ENCODE measurements at regions not wholly inside any gene's neighbourhood (a gene's known extent, or its start where the extent isn't known, plus 50 kb on each side); places are given as distances from the start of the nearest gene placed in this dataset.

DNA sequence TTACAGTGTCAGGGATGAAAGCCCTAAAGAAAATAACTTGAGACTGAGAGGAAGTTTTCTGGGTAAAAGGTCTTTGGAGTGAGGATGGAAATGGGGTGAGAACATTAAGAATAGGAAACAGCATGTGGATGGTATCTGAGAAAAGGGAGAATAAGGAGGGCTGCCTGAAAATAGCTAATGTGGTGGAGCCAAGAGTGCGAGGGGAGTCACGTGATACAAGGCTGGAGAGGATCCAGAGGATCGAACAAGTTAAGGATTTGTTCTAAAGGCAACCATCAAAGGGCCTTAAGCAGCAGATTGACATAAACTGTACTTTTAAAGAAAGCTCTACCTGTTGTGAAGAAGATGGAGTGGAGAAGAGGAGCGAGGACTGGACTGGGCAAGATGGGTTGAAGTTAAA is 347.4 kb upstream of the AGA start:
- TF ChIP-seq MAFK (IDR thresholded peaks at IDR 0.05; ENCODE audit: low read depth, low read length) (no peak), POLR2A (IDR thresholded peaks at IDR 0.05; ENCODE audit: low read depth, low read length) (no peak), MXI1 (IDR thresholded peaks at IDR 0.05; ENCODE audit: borderline replicate concordance, low read depth, low read length) (no peak), CEBPB (IDR thresholded peaks at IDR 0.05; ENCODE audit: low read depth, low read length) (no peak), FOS (IDR thresholded peaks at IDR 0.05; ENCODE audit: low read depth, low read length) (no peak), BHLHE40 (IDR thresholded peaks at IDR 0.05; ENCODE audit: low read depth, low read length) (no peak), SMC3 (IDR thresholded peaks at IDR 0.05; ENCODE audit: low read depth, low read length) (no peak), RAD21 (IDR thresholded peaks at IDR 0.05; ENCODE audit: low read length) (no peak), RCOR1 (IDR thresholded peaks at IDR 0.05; ENCODE audit: insufficient replicate concordance, low read length) (no peak)
- TF ChIP-seq, protein P1, sequence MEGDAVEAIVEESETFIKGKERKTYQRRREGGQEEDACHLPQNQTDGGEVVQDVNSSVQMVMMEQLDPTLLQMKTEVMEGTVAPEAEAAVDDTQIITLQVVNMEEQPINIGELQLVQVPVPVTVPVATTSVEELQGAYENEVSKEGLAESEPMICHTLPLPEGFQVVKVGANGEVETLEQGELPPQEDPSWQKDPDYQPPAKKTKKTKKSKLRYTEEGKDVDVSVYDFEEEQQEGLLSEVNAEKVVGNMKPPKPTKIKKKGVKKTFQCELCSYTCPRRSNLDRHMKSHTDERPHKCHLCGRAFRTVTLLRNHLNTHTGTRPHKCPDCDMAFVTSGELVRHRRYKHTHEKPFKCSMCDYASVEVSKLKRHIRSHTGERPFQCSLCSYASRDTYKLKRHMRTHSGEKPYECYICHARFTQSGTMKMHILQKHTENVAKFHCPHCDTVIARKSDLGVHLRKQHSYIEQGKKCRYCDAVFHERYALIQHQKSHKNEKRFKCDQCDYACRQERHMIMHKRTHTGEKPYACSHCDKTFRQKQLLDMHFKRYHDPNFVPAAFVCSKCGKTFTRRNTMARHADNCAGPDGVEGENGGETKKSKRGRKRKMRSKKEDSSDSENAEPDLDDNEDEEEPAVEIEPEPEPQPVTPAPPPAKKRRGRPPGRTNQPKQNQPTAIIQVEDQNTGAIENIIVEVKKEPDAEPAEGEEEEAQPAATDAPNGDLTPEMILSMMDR (conservative IDR thresholded peaks at IDR 0.05; ENCODE audit: low read depth, low read length) = no peak

Data from IMR-90 (cell line).